GM12878 (cell line): ENCODE measurements at regions not wholly inside any gene's neighbourhood (a gene's known extent, or its start where the extent isn't known, plus 50 kb on each side); places are given as distances from the start of the nearest gene placed in this dataset.

ENCODE experiments used
- ESRRA ChIP-seq: IDR thresholded peaks from 2 replicates; pipeline ENCODE4 v1.6.1; 2012; ENCODE audit warnings: mild to moderate bottlenecking, low read length, improper control_type of control experiment
- POLR2A ChIP-seq: IDR thresholded peaks from 2 replicates; pipeline ENCODE4 v1.6.1; 2011; ENCODE audit warnings: low read depth, mild to moderate bottlenecking, low read length
- RB1 ChIP-seq: fragments of 450-650 bp; formaldehyde crosslinking; IDR thresholded peaks from 2 replicates; pipeline ENCODE4 v1.6.1; 2017; ENCODE audit warnings: mild to moderate bottlenecking, borderline replicate concordance
- TAF1 ChIP-seq: IDR thresholded peaks from 2 replicates; pipeline ENCODE4 v1.6.1; 2011; ENCODE audit warnings: mild to moderate bottlenecking, low read depth, low read length, borderline replicate concordance
- TF ChIP-seq, protein P1 (sequence below), 3 experiments: IDR thresholded peaks in 2 of 3; conservative IDR thresholded peaks in 1 of 3; 2 replicates each; pipeline ENCODE4 v1.5.1; 2011; ENCODE audit warnings: low read depth in 3 of 3, low read length in 3 of 3, mild to moderate bottlenecking in 3 of 3, control low read depth in 2 of 3, moderate library complexity in 2 of 3, inconsistent platforms in 1 of 3, mixed read lengths in 1 of 3; ENCODE audit not compliant: control insufficient read depth in 2 of 3, insufficient read depth in 1 of 3; ENCODE audit errors: extremely low read depth in 1 of 3

GRCh38 chr2:205925373-205926337 lies 160.3 kb downstream of the INO80D start:
- TF ChIP-seq RB1 (no peak), POLR2A (no peak), ESRRA (no peak), TAF1 (no peak)
- TF ChIP-seq, protein P1, sequence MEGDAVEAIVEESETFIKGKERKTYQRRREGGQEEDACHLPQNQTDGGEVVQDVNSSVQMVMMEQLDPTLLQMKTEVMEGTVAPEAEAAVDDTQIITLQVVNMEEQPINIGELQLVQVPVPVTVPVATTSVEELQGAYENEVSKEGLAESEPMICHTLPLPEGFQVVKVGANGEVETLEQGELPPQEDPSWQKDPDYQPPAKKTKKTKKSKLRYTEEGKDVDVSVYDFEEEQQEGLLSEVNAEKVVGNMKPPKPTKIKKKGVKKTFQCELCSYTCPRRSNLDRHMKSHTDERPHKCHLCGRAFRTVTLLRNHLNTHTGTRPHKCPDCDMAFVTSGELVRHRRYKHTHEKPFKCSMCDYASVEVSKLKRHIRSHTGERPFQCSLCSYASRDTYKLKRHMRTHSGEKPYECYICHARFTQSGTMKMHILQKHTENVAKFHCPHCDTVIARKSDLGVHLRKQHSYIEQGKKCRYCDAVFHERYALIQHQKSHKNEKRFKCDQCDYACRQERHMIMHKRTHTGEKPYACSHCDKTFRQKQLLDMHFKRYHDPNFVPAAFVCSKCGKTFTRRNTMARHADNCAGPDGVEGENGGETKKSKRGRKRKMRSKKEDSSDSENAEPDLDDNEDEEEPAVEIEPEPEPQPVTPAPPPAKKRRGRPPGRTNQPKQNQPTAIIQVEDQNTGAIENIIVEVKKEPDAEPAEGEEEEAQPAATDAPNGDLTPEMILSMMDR (IDR thresholded peaks at IDR 0.05 in 2 of 3, conservative IDR thresholded peaks at IDR 0.05 in 1 of 3; ENCODE audit: control insufficient read depth in 2 of 3, extremely low read depth in 1 of 3, insufficient read depth in 1 of 3, low read depth in 3 of 3, low read length in 3 of 3), result peak; percentile 82 to 90 (median 89)
